A549 (cell line): ENCODE measurements at regions not wholly inside any gene's neighbourhood (a gene's known extent, or its start where the extent isn't known, plus 50 kb on each side); places are given as distances from the start of the nearest gene placed in this dataset.

Experiments used
- ATAC-seq, 2 experiments: fragments of 200-7000 bp in 1 of 2; fragments of >200 bp in 1 of 2; cut with Nextera tagmentation in 1 of 2; cut with Tn5 transposase in 1 of 2; 3 replicates each; pipeline versions ENCODE4 v1.8.0 to v1.9.1; 2018 to 2020; ENCODE audit warnings: mild to moderate bottlenecking in 1 of 2, moderate library complexity in 1 of 2
- CTCF ChIA-PET: fragments of 300-600 bp; sonication (Branson Sonifier 250); formaldehyde crosslinking; extraction: SDS; loops from one replicate; lab custom pipeline; 2021; ENCODE audit warnings: antibody characterized with exemption, inconsistent platforms; lab: Yijun Ruan, JAX
- POLR2A ChIA-PET: fragments of 350-600 bp; formaldehyde crosslinking; extraction: SDS; loops from one replicate; lab custom pipeline; 2021; ENCODE audit warnings: antibody characterized with exemption, inconsistent platforms; lab: Yijun Ruan, JAX
- DNase-seq, 2 experiments: peaks; one replicate each; pipeline versions ENCODE4 v3.0.0 to v3.0.0-alpha.2; 2011 to 2016; ENCODE audit warnings: low read depth in 1 of 2, low spot score in 1 of 2
- FAIRE-seq: peaks from 2 replicates; lab custom pipeline; 2011; peaks lifted over from hg19 to GRCh38; lab: Jason Lieb, UNC
- H3K27ac ChIP-seq, 2 experiments: fragments of >200 bp; sonication (Bioruptor Twin); formaldehyde crosslinking; 3 replicates each; pipeline ENCODE4 v1.5.1; 2016 to 2017
- H3K4me1 ChIP-seq: fragments of >200 bp; sonication (Bioruptor Twin); formaldehyde crosslinking; 3 replicates; pipeline ENCODE4 v1.6.1; 2016
- H3K4me2 ChIP-seq: fragments of >200 bp; sonication (Bioruptor Twin); formaldehyde crosslinking; 3 replicates; pipeline ENCODE4 v1.6.1; 2016
- H3K4me3 ChIP-seq: fragments of >200 bp; sonication (Bioruptor Twin); formaldehyde crosslinking; 3 replicates; pipeline ENCODE4 v1.5.1; 2016
- H3K9me3 ChIP-seq: fragments of >200 bp; sonication (Bioruptor Twin); formaldehyde crosslinking; 3 replicates; pipeline ENCODE4 v1.6.1; 2016
- CBX8 ChIP-seq: fragments of 200-600 bp; sonication (generic); IDR thresholded peaks from 2 replicates; pipeline ENCODE4 v1.6.1; 2016
- CHD2 ChIP-seq: fragments of 150-350 bp; IDR thresholded peaks from 2 replicates; pipeline ENCODE4 v1.6.1; 2014; ENCODE audit warnings: low read length; ENCODE audit not compliant: partially characterized antibody
- EHF ChIP-seq: fragments of 250-450 bp; sonication (Bioruptor Pico); IDR thresholded peaks from 2 replicates; pipeline ENCODE4 v1.5.0; 2020; ENCODE audit warnings: mild to moderate bottlenecking
- EHMT2 ChIP-seq: fragments of 200-600 bp; sonication (generic); IDR thresholded peaks from 2 replicates; pipeline ENCODE4 v1.6.1; 2016; ENCODE audit warnings: antibody characterized with exemption, low read depth, mild to moderate bottlenecking, moderate library complexity
- ESRRA ChIP-seq: fragments of 150-350 bp; IDR thresholded peaks from 2 replicates; pipeline ENCODE4 v1.6.1; 2014; ENCODE audit warnings: mild to moderate bottlenecking, low read length, borderline replicate concordance
- FOSB ChIP-seq: fragments of 250-450 bp; sonication (Bioruptor Pico); IDR thresholded peaks from 2 replicates; pipeline ENCODE4 v1.5.0; 2020; ENCODE audit warnings: mild to moderate bottlenecking, moderate library complexity
- GATA3 ChIP-seq: IDR thresholded peaks from 2 replicates; pipeline ENCODE4 v1.6.1; 2012; ENCODE audit warnings: borderline replicate concordance
- HOXA7 ChIP-seq: fragments of 250-450 bp; sonication (Bioruptor Pico); IDR thresholded peaks from 2 replicates; pipeline ENCODE4 v1.5.0; 2020; ENCODE audit warnings: mild to moderate bottlenecking, moderate library complexity
- HOXB13 ChIP-seq: fragments of 250-450 bp; sonication (Bioruptor Pico); IDR thresholded peaks from 2 replicates; pipeline ENCODE4 v1.5.0; 2020; ENCODE audit warnings: low read depth, mild to moderate bottlenecking, moderate library complexity
- HOXB5 ChIP-seq: fragments of 250-450 bp; sonication (Bioruptor Pico); IDR thresholded peaks from 2 replicates; pipeline ENCODE4 v1.5.0; 2020; ENCODE audit warnings: mild to moderate bottlenecking, moderate library complexity
- JUNB ChIP-seq: fragments of >200 bp; sonication (Bioruptor Twin); formaldehyde crosslinking; IDR thresholded peaks from 2 replicates; pipeline ENCODE4 v1.6.1; 2016
- MAFK ChIP-seq: fragments of 450-650 bp; IDR thresholded peaks from 2 replicates; pipeline ENCODE4 v1.6.1; 2014; ENCODE audit not compliant: partially characterized antibody
- MYC ChIP-seq: IDR thresholded peaks from 2 replicates; pipeline ENCODE4 v1.6.1; 2012; ENCODE audit warnings: mild to moderate bottlenecking, inconsistent platforms, low read length, improper control_type of control experiment, borderline replicate concordance
- NPAS2 ChIP-seq: fragments of 250-450 bp; sonication (Bioruptor Pico); IDR thresholded peaks from 2 replicates; pipeline ENCODE4 v1.8.0; 2022; ENCODE audit warnings: mild to moderate bottlenecking, moderate library complexity, borderline replicate concordance
- PHF8 ChIP-seq: fragments of 200-600 bp; sonication (generic); IDR thresholded peaks from 2 replicates; pipeline ENCODE4 v1.6.1; 2016; ENCODE audit warnings: low read depth, mild to moderate bottlenecking, antibody characterized with exemption, moderate library complexity, borderline replicate concordance
- POLR2A ChIP-seq: IDR thresholded peaks from 2 replicates; pipeline ENCODE4 v1.6.1; 2012; ENCODE audit warnings: mild to moderate bottlenecking, low read length
- RAD21 ChIP-seq, 2 experiments: fragments of >200 bp in 1 of 2; sonication (Bioruptor Twin) in 1 of 2; formaldehyde crosslinking in 1 of 2; IDR thresholded peaks in 1 of 2; conservative IDR thresholded peaks in 1 of 2; 2 replicates in 1 of 2; 3 replicates in 1 of 2; pipeline ENCODE4 v1.6.1; 2012 to 2018; ENCODE audit warnings: inconsistent platforms in 1 of 2
- RARB ChIP-seq: fragments of 250-450 bp; sonication (Bioruptor Pico); IDR thresholded peaks from 2 replicates; pipeline ENCODE4 v1.8.0; 2021; ENCODE audit warnings: mild to moderate bottlenecking, moderate library complexity
- RCOR1 ChIP-seq: fragments of 150-350 bp; IDR thresholded peaks from 2 replicates; pipeline ENCODE4 v1.6.1; 2014; ENCODE audit warnings: antibody characterized with exemption, low read length, low read depth
- WGBS: methylation state at CpG from one replicate; pipeline ENCODE4 v1.1.6; 2017; ENCODE audit errors: missing lambda C conversion rate; 5-methylcytosine and 5-hydroxymethylcytosine counted together
- TF ChIP-seq, protein P1 (sequence below): IDR thresholded peaks from 2 replicates; pipeline ENCODE4 v1.6.1; 2012
- TF ChIP-seq, protein P2 (sequence below): fragments of >200 bp; sonication (Bioruptor Twin); formaldehyde crosslinking; IDR thresholded peaks from 2 replicates; pipeline ENCODE4 v1.6.1; 2016
- TF ChIP-seq, protein P3 (sequence below): fragments of >200 bp; sonication (Bioruptor Twin); formaldehyde crosslinking; IDR thresholded peaks from 3 replicates; pipeline ENCODE4 v1.5.1; 2016
- TF ChIP-seq, protein P4 (sequence below): fragments of 250-450 bp; sonication (Bioruptor Pico); IDR thresholded peaks from 2 replicates; pipeline ENCODE4 v1.5.0; 2021; ENCODE audit warnings: mild to moderate bottlenecking, moderate library complexity, borderline replicate concordance

DNA sequence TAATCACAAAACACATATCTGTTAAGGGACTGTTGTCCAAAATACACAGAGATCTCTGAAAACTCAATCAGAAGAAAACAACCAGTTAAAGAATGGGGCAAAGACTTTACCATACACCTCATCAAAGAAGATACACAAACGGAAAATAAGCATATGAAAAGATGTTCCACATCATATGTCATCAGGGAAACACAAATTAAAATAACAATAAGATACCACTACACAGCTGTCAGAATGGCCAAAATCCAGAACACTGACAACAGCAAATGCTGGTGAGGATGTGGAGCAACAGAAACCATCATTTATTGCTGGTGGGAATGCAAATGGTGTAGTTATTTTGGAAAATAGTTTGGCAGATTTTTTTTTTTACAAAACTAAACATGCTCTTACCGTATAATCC lies 220.5 kb upstream of the FOXN3 start:
- Histone ChIP-seq H3K4me1 (no peaks in the 10 kb centered on the region), H3K4me3 (no peak overlapping the region), H3K9me3 (peaks cover 11% of the 10 kb centered on the region), H3K4me2 (no peak overlapping the region), H3K27ac (no peak overlapping the region)
- ChIA-PET CTCF (no interaction called here), POLR2A (no interaction called here)
- 15% methylated on average over 2 of the region's 2 CpGs for WGBS
- ATAC-seq = no peak
- no peak for DNase-seq
- TF ChIP-seq, protein P1, sequence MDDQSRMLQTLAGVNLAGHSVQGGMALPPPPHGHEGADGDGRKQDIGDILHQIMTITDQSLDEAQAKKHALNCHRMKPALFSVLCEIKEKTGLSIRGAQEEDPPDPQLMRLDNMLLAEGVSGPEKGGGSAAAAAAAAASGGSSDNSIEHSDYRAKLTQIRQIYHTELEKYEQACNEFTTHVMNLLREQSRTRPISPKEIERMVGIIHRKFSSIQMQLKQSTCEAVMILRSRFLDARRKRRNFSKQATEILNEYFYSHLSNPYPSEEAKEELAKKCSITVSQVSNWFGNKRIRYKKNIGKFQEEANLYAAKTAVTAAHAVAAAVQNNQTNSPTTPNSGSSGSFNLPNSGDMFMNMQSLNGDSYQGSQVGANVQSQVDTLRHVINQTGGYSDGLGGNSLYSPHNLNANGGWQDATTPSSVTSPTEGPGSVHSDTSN = no peak
- TF ChIP-seq, protein P2, sequence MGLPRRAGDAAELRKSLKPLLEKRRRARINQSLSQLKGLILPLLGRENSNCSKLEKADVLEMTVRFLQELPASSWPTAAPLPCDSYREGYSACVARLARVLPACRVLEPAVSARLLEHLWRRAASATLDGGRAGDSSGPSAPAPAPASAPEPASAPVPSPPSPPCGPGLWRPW = no peak
- TF ChIP-seq, protein P3, sequence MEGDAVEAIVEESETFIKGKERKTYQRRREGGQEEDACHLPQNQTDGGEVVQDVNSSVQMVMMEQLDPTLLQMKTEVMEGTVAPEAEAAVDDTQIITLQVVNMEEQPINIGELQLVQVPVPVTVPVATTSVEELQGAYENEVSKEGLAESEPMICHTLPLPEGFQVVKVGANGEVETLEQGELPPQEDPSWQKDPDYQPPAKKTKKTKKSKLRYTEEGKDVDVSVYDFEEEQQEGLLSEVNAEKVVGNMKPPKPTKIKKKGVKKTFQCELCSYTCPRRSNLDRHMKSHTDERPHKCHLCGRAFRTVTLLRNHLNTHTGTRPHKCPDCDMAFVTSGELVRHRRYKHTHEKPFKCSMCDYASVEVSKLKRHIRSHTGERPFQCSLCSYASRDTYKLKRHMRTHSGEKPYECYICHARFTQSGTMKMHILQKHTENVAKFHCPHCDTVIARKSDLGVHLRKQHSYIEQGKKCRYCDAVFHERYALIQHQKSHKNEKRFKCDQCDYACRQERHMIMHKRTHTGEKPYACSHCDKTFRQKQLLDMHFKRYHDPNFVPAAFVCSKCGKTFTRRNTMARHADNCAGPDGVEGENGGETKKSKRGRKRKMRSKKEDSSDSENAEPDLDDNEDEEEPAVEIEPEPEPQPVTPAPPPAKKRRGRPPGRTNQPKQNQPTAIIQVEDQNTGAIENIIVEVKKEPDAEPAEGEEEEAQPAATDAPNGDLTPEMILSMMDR = no peak
- TF ChIP-seq FOSB (CRISPR knock-in tag) (no peak), ESRRA (no peak), HOXB5 (no peak), RAD21 (conservative IDR thresholded peaks at IDR 0.05 in 1 of 2, IDR thresholded peaks at IDR 0.05 in 1 of 2) (no peak), HOXB13 (CRISPR knock-in tag) (no peak), HOXA7 (CRISPR knock-in tag) (no peak), POLR2A (no peak), MAFK (no peak), JUNB (no peak), CBX8 (no peak), RARB (CRISPR knock-in tag) (no peak), MYC (no peak), CHD2 (no peak), EHMT2 (no peak), RCOR1 (no peak), GATA3 (no peak)
- TF ChIP-seq, protein P4, sequence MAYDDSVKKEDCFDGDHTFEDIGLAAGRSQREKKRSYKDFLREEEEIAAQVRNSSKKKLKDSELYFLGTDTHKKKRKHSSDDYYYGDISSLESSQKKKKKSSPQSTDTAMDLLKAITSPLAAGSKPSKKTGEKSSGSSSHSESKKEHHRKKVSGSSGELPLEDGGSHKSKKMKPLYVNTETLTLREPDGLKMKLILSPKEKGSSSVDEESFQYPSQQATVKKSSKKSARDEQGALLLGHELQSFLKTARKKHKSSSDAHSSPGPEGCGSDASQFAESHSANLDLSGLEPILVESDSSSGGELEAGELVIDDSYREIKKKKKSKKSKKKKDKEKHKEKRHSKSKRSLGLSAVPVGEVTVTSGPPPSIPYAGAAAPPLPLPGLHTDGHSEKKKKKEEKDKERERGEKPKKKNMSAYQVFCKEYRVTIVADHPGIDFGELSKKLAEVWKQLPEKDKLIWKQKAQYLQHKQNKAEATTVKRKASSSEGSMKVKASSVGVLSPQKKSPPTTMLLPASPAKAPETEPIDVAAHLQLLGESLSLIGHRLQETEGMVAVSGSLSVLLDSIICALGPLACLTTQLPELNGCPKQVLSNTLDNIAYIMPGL (CRISPR knock-in tag) = no peak
- FAIRE-seq = no peak

DNA sequence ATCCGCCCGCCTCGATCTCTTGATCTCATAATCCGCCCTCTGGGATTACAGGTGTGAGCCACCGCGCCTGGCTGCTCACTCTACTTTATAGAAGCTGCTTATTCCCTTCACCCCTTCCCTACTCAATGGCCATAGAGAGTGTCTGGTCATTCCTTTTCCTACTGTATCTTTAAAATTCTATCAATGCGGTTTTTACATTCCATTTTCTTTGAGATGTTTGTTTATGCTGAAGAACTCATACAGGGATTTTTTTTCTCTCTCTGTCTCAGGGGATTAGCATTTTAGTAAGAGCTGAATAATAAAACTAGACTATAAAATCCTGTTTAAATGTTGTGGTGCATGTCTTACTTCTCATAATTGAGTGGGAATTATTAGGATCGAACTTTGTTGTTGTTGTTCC lies 218.6 kb upstream of the FOXN3 start:
- H3K27ac ChIP-seq = no peak overlapping the region
- no peak overlapping the region for H3K4me3 ChIP-seq
- POLR2A ChIA-PET = no interaction called here
- ATAC-seq = no peak
- no peak for TF ChIP-seq EHF (CRISPR knock-in tag)
- no peak for TF ChIP-seq HOXA7 (CRISPR knock-in tag)
- no peak for TF ChIP-seq NPAS2
- TF ChIP-seq PHF8 = no peak
- TF ChIP-seq, protein P3 = no peak
- TF ChIP-seq RCOR1 = no peak
- TF ChIP-seq, protein P1 = no peak
- TF ChIP-seq RARB (CRISPR knock-in tag) = no peak
- TF ChIP-seq, all 56 proteins: peak for 0
- peaks cover 11% of the 10 kb centered on the region for H3K9me3 ChIP-seq
- H3K4me1 ChIP-seq = no peaks in the 10 kb centered on the region
- CTCF ChIA-PET = interaction anchor here (0.6 kb wide), 1 partner anchor 26 kb away, joined by 3 read pairs; no protein-coding TSS in a partner anchor
- no peak for DNase-seq
- no peak overlapping the region for H3K4me2 ChIP-seq
- no peak for FAIRE-seq
- 60% methylated on average over 8 of the region's 8 CpGs for WGBS
